Upper lobe of left lung (tissue), 6 donors: ENCODE measurements at regions not wholly inside any gene's neighbourhood (a gene's known extent, or its start where the extent isn't known, plus 50 kb on each side); places are given as distances from the start of the nearest gene placed in this dataset.

Experiments used
- ATAC-seq, 2 donors: fragments of 200-7000 bp; cut with Tn5 transposase; one replicate each; pipeline ENCODE4 v1.9.1; 2022; ENCODE audit warnings: mild to moderate bottlenecking in 2 of 2, moderate library complexity in 2 of 2; ENCODE audit not compliant: low FRiP score in 2 of 2
- DNase-seq, 2 donors: peaks; one replicate each; pipeline ENCODE4 v3.0.0-alpha.2; 2019 to 2020
- H3K27ac ChIP-seq, 4 donors: fragments of 200-600 bp; sonication (generic); one replicate each; pipeline ENCODE4 v1.5.1; 2016 to 2019
- H3K27me3 ChIP-seq, 4 donors: fragments of 200-600 bp; sonication (generic); one replicate each; pipeline ENCODE4 v1.5.1; 2017 to 2019
- H3K36me3 ChIP-seq, 4 donors: fragments of 200-600 bp; sonication (generic); one replicate each; pipeline ENCODE4 v1.5.1; 2016 to 2019
- H3K4me1 ChIP-seq, 4 donors: fragments of 200-600 bp; sonication (generic); one replicate each; pipeline ENCODE4 v1.5.1; 2018 to 2019
- H3K4me3 ChIP-seq, 4 donors: fragments of 200-600 bp; sonication (generic); one replicate each; pipeline ENCODE4 v1.5.1; 2017 to 2019; ENCODE audit warnings: mild to moderate bottlenecking in 2 of 4, moderate library complexity in 1 of 4
- H3K9me3 ChIP-seq, 4 donors: fragments of 200-600 bp; sonication (generic); one replicate each; pipeline ENCODE4 v1.5.1; 2018 to 2019
- CTCF ChIP-seq, 6 experiments: fragments of 450-650 bp in 4 of 6; fragments of 200-600 bp in 2 of 6; sonication (generic) in 2 of 6; IDR thresholded peaks; one replicate each; pipeline ENCODE4 v1.5.1; 2016 to 2019; ENCODE audit warnings: antibody characterized with exemption in 6 of 6
- EP300 ChIP-seq, 4 donors: sonication (generic); formaldehyde crosslinking; IDR thresholded peaks; one replicate each; pipeline ENCODE4 v1.5.1; 2017; ENCODE audit warnings: antibody characterized with exemption in 4 of 4, control low read depth in 2 of 4
- POLR2A ChIP-seq, 4 donors: fragments of 450-650 bp; IDR thresholded peaks; one replicate each; pipeline ENCODE4 v1.5.1; 2016 to 2017; ENCODE audit warnings: antibody characterized with exemption in 4 of 4, mild to moderate bottlenecking in 2 of 4
- POLR2AphosphoS5 ChIP-seq, 2 donors: sonication (generic); formaldehyde crosslinking; IDR thresholded peaks; one replicate each; pipeline ENCODE4 v1.5.1; 2017; ENCODE audit warnings: antibody characterized with exemption in 2 of 2
- WGBS, 2 donors: methylation state at CpG; one replicate each; pipeline ENCODE4 v1.1.5; 2017 to 2018; 5-methylcytosine and 5-hydroxymethylcytosine counted together
- donor health status: DM: no; HTN: no; CAD: no; lungs with moderate emphysema.
- donor health status: DM: no; HTN: yes; CAD: no; lungs with severe emphysema.

GRCh38 chr5:40066616-40067015 is 613.1 kb upstream of the PTGER4 start:
- Histone ChIP-seq H3K36me3 (no peaks in the 10 kb centered on the region), H3K4me3 (no peak overlapping the region), H3K4me1 (no peaks in the 10 kb centered on the region), H3K27me3 (no peaks in the 10 kb centered on the region), H3K27ac (no peak overlapping the region), H3K9me3 (no peaks in the 10 kb centered on the region)
- 94 to 96% methylated on average over 22 of the region's 22 CpGs for WGBS, 2 donors
- TF ChIP-seq POLR2AphosphoS5 (IDR thresholded peaks at IDR 0.05): no peak
- DNase-seq (peak in 1 of 2 donors; percentile 79), ATAC-seq (no peak)

- Histone ChIP-seq H3K36me3 (no peaks in the 10 kb centered on the region), H3K9me3 (no peaks in the 10 kb centered on the region), H3K4me3 (no peak overlapping the region), H3K27me3 (no peaks in the 10 kb centered on the region), H3K4me1 (no peaks in the 10 kb centered on the region), H3K27ac (no peak overlapping the region)
- ATAC-seq (no peak), DNase-seq (no peak)
- TF ChIP-seq CTCF (IDR thresholded peaks at IDR 0.05) (no peak), POLR2AphosphoS5 (IDR thresholded peaks at IDR 0.05) (no peak), EP300 (IDR thresholded peaks at IDR 0.05) (no peak), POLR2A (IDR thresholded peaks at IDR 0.05) (no peak)
- 63 to 90% methylated on average over 4 of the region's 4 CpGs for WGBS, 2 donors
Observed at GRCh38 chr5:40052808-40053207, 626.9 kb upstream of the PTGER4 start.

GRCh38 chr5:40046792-40047191 is 622.0 kb upstream of the DAB2 start:
- Histone ChIP-seq H3K36me3 (no peaks in the 10 kb centered on the region), H3K4me1 (no peaks in the 10 kb centered on the region), H3K4me3 (no peak overlapping the region), H3K27ac (no peak overlapping the region), H3K9me3 (no peaks in the 10 kb centered on the region), H3K27me3 (no peaks in the 10 kb centered on the region)
- DNase-seq (no peak), ATAC-seq (peak in 1 of 2 donors; percentile 43)
- 65 to 78% methylated on average over 1 of the region's 1 CpG for WGBS, 2 donors
- TF ChIP-seq POLR2A (IDR thresholded peaks at IDR 0.05) (no peak), POLR2AphosphoS5 (IDR thresholded peaks at IDR 0.05) (no peak), CTCF (IDR thresholded peaks at IDR 0.05) (no peak), EP300 (IDR thresholded peaks at IDR 0.05) (no peak)

GRCh38 chr5:40045429-40045828 is 620.6 kb upstream of the DAB2 start:
- WGBS, 2 donors: 49 to 69% methylated on average over 3 of the region's 3 CpGs
- Histone ChIP-seq H3K27me3 (no peaks in the 10 kb centered on the region), H3K36me3 (no peaks in the 10 kb centered on the region), H3K4me3 (no peak overlapping the region), H3K9me3 (no peaks in the 10 kb centered on the region), H3K4me1 (no peaks in the 10 kb centered on the region), H3K27ac (no peak overlapping the region)
- DNase-seq (no peak), ATAC-seq (no peak)
- no peak for TF ChIP-seq EP300 (IDR thresholded peaks at IDR 0.05)
- TF ChIP-seq POLR2A (IDR thresholded peaks at IDR 0.05): no peak

GRCh38 chr5:40043916-40044315 is 619.1 kb upstream of the DAB2 start:
- TF ChIP-seq CTCF (IDR thresholded peaks at IDR 0.05): no peak
- TF ChIP-seq EP300 (IDR thresholded peaks at IDR 0.05): no peak
- TF ChIP-seq POLR2AphosphoS5 (IDR thresholded peaks at IDR 0.05): no peak
- no peak for TF ChIP-seq POLR2A (IDR thresholded peaks at IDR 0.05)
- no peak overlapping the region for H3K27ac ChIP-seq
- ATAC-seq (no peak), DNase-seq (peak in 1 of 2 donors; percentile 19)
- no peaks in the 10 kb centered on the region for H3K36me3 ChIP-seq
- H3K4me3 ChIP-seq: no peak overlapping the region
- no peaks in the 10 kb centered on the region for H3K9me3 ChIP-seq
- no peaks in the 10 kb centered on the region for H3K27me3 ChIP-seq
- H3K4me1 ChIP-seq: no peaks in the 10 kb centered on the region
- 90 to 95% methylated on average over 8 of the region's 8 CpGs for WGBS, 2 donors

GRCh38 chr5:40041452-40041851 is 616.7 kb upstream of the DAB2 start:
- Histone ChIP-seq H3K4me3 (no peak overlapping the region), H3K27me3 (no peaks in the 10 kb centered on the region), H3K4me1 (no peaks in the 10 kb centered on the region), H3K27ac (no peak overlapping the region), H3K9me3 (no peaks in the 10 kb centered on the region), H3K36me3 (no peaks in the 10 kb centered on the region)
- DNase-seq (no peak), ATAC-seq (no peak)
- WGBS, 2 donors: 97 to 100% methylated on average over 1 of the region's 1 CpG
- no peak for TF ChIP-seq POLR2A (IDR thresholded peaks at IDR 0.05)
- no peak for TF ChIP-seq EP300 (IDR thresholded peaks at IDR 0.05)
- TF ChIP-seq CTCF (IDR thresholded peaks at IDR 0.05): no peak
- no peak for TF ChIP-seq POLR2AphosphoS5 (IDR thresholded peaks at IDR 0.05)
